ENCODE measurements at regions not wholly inside any gene's neighbourhood (a gene's known extent, or its start where the extent isn't known, plus 50 kb on each side); places are given as distances from the start of the nearest gene placed in this dataset.
A peak's percentile ranks its signal among the peaks of the same experiment; 100 is the strongest.

DNA sequence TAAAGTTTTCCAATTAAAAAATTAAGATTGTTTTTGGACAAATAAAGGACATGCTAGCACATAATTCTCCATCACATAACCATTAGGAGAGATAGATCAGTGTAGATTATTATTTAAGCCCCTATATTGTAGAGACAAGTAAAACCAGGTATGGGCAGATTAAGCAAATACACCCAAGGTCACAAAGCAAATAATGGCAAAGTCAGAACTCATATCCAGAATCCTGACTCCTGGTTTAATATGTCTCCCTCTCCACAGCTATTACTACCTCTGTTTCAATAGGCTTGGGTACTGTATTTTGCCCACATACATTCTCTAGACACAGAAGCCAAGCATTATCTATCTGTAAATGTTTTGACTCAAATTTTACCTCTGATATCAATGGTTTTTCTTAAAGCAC, 282.3 kb downstream of the EPHA4 start:
- no peak overlapping the region for H3K27ac ChIP-seq (ENCODE audit: low read length)
- intact Hi-C loops (cut with DNase I), result no loop called here
- DNase-seq (no peak), ATAC-seq (no peak)
- H3K27me3 ChIP-seq (ENCODE audit: control insufficient read depth, insufficient read depth), result no peaks in the 10 kb centered on the region
- H3K4me3 ChIP-seq (ENCODE audit: low read length), result no peak overlapping the region
- no peaks in the 10 kb centered on the region for H3K4me1 ChIP-seq (ENCODE audit: control insufficient read depth, insufficient read depth, low read length)
- no peaks in the 10 kb centered on the region for H3K9me3 ChIP-seq (ENCODE audit: control insufficient read depth, low read length)

DNA sequence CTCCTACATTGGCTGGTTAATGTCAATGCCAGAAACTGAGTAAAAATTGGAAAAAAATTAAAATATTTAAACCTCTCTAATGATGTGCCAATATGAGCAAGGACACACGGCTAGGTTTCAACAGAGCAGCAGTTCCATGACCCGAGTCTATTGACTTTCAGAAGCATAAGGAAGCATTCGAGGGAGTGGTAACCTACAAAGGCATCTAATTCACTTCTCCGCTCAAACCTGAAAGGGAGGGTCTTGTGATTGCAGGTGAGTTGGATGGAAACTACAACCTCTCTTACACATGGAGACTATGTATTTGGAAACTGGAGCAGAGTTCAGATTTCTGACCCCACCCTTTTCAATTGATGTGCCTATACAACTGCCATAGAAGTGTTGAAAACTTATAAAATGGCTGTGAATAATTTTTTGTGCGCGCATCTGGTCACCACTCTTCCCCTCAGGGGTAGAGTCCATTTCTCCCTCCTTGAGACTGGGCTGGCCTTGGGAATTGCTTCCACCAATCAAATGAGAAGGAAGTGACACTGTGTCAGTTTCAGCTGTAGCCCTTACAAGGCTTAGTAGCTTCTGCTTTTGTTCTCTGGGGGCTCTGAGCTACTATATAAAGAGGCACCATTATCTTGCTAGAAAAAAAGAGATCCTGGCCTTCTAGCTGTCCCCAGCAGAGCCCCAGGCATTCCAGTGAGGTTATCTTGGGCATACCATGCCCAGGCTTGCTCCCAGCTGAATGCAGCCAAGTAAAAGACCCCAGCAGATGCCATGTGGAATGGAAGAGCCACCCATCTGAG, 278.0 kb downstream of the EPHA4 start:
- DNase-seq (no peak), ATAC-seq (peak; percentile 24 to 35)
- intact Hi-C loops (cut with DNase I), result no loop called here
- Histone ChIP-seq H3K4me3 (ENCODE audit: low read length) (no peak overlapping the region), H3K9me3 (ENCODE audit: control insufficient read depth, low read length) (no peaks in the 10 kb centered on the region), H3K4me1 (ENCODE audit: control insufficient read depth, insufficient read depth, low read length) (no peaks in the 10 kb centered on the region), H3K27ac (ENCODE audit: low read length) (no peak overlapping the region), H3K27me3 (ENCODE audit: control insufficient read depth, insufficient read depth) (no peaks in the 10 kb centered on the region)
- WGBS, result 82% methylated on average over 6 of the region's 6 CpGs

DNA sequence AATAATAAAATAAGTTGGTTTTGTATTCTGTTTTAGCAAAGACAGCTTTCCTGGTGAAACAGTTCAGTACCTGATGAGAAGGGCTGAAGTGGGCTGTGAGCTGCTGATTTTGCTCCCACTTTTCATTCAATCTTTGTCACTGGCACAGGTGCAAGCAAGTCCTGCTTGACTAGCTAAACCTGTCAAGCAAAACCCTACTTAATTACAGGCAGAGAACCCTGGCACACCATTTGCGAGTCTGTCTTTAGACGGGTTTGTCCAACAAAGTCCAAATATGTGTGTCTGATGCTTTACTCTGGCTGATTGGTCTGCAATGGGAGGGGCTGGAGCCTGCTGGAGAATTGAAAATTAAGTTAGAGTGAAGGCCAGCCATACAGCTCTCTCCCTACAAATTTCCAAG, 267.2 kb downstream of the EPHA4 start:
- ATAC-seq, result no peak
- 89% methylated on average over 2 of the region's 2 CpGs for WGBS
- H3K27ac ChIP-seq (ENCODE audit: low read length), result no peak overlapping the region

DNA sequence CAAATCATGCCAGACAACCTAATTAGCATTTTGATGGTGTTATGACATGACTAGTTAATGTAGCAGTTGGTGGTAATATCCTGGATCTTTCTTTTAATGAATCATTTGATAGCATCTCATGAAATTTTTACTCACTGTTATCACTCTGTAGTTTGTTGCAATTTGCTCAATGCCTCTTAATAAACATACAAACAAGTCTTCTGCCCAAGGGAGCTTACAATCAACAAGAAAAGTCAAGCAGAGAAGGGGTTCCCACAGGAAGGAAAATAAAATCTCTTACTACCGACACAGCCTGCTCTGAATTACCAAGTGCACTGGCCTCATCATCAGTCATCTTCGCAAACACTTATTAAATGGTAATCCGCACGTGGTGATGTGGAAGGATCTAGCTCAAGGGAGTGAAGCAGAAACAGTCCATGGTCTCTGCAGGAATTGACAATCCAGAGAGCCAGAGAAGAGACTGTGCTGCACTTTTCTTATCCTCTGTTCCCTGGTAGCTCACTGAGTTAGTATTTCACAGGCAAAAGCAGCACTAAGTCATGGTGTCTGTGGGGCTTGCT, 263.5 kb downstream of the EPHA4 start:
- Histone ChIP-seq H3K4me3 (ENCODE audit: low read length) (no peak overlapping the region), H3K27ac (ENCODE audit: low read length) (no peak overlapping the region), H3K27me3 (ENCODE audit: control insufficient read depth, insufficient read depth) (no peaks in the 10 kb centered on the region), H3K9me3 (ENCODE audit: control insufficient read depth, low read length) (no peaks in the 10 kb centered on the region), H3K4me1 (ENCODE audit: control insufficient read depth, insufficient read depth, low read length) (no peaks in the 10 kb centered on the region)
- ATAC-seq (no peak), DNase-seq (no peak)
- intact Hi-C loops (cut with DNase I), result no loop called here
- 83% methylated on average over 4 of the region's 4 CpGs for WGBS

More for the DNA sequence above, 267.2 kb downstream of the EPHA4 start:
- H3K4me3 ChIP-seq (ENCODE audit: low read length), result no peak overlapping the region
- no peaks in the 10 kb centered on the region for H3K9me3 ChIP-seq (ENCODE audit: control insufficient read depth, low read length)
- intact Hi-C loops (cut with DNase I), result no loop called here
- no peak for DNase-seq
- H3K4me1 ChIP-seq (ENCODE audit: control insufficient read depth, insufficient read depth, low read length), result no peaks in the 10 kb centered on the region
- H3K27me3 ChIP-seq (ENCODE audit: control insufficient read depth, insufficient read depth), result no peaks in the 10 kb centered on the region

DNA sequence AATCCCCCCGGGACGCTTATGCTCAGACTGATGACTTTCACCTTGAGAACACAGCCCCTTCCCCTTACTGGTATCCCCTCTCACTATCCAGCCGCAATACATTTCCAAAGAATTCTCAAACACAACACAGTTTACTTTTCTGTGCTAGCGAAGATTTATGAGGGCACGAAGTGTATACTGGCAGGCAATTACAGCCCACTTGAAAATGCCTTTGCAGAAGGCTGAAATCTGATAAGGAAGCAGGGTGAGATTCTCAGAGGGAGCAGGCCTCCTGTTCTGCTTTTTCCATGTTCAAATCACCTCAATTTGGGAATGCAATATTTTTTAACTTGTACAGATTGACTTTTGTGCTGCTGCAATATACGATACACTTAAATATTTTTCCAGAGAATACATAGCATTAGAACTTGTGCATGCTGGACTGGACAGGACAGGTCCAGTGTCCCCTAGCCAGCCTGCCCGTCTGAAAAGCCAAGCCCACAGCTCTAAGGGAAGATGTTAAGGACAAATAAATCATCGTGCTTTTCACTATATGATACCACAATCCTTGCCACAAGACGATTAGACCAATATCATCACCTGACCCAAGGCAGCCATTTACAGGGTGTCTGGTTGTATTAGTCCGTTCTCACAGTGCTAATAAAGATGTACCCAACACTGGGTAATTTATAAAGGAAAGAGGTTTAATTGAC, 262.1 kb downstream of the EPHA4 start:
- Histone ChIP-seq H3K27me3 (ENCODE audit: control insufficient read depth, insufficient read depth) (no peaks in the 10 kb centered on the region), H3K27ac (ENCODE audit: low read length) (no peak overlapping the region), H3K4me1 (ENCODE audit: control insufficient read depth, insufficient read depth, low read length) (no peaks in the 10 kb centered on the region), H3K4me3 (ENCODE audit: low read length) (no peak overlapping the region), H3K9me3 (ENCODE audit: control insufficient read depth, low read length) (no peaks in the 10 kb centered on the region)
- 81% methylated on average over 10 of the region's 10 CpGs for WGBS
- ATAC-seq (no peak), DNase-seq (no peak)
- intact Hi-C loops (cut with DNase I), result no loop called here

DNA sequence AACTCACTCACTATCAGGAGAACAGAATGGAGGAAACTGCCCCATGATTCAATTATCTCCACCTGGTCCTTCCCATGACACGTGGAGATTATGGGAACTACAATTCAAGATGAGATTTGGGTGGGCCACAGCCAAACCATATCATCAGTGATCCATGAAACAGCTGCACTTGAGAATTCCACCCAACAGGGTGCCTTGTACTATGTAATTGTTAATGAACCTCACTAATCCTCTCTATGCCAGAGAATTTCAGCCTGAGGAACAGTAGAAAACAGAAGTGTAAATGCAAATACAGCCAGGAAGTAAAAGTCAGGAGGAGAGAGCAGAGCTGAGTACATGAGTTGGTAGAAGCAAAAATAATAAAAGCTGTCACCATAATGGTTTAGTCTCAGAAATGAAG, 261.4 kb downstream of the EPHA4 start:
- H3K4me1 ChIP-seq (ENCODE audit: control insufficient read depth, insufficient read depth, low read length), result no peaks in the 10 kb centered on the region
- H3K27me3 ChIP-seq (ENCODE audit: control insufficient read depth, insufficient read depth), result no peaks in the 10 kb centered on the region
- H3K4me3 ChIP-seq (ENCODE audit: low read length), result no peak overlapping the region
- DNase-seq, result no peak
- no peak for ATAC-seq
- H3K27ac ChIP-seq (ENCODE audit: low read length), result no peak overlapping the region
- intact Hi-C loops (cut with DNase I), result no loop called here
- WGBS, result 71% methylated on average over 1 of the region's 1 CpG
- no peaks in the 10 kb centered on the region for H3K9me3 ChIP-seq (ENCODE audit: control insufficient read depth, low read length)

DNA sequence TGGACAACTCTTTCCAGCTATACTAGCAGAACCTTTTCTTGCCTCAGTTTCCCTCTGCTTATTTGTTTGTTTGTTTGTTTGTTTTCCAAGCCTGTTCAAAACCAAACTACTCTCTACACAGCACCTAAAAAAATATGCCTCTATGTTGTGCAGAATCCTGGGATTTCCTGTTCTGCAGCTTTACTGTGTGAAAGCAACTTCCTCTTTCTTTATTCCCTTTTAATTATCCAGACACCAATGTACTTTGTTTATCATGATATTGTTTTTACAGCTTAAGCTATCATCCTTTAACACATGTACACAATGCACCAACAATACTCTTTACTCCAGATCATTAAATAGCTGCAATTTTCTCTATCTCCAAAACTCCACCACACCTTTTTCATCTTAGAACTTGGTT, 259.5 kb downstream of the EPHA4 start:
- ATAC-seq (no peak), DNase-seq (no peak)
- no peak overlapping the region for H3K4me3 ChIP-seq (ENCODE audit: low read length)
- no peaks in the 10 kb centered on the region for H3K4me1 ChIP-seq (ENCODE audit: control insufficient read depth, insufficient read depth, low read length)
- no peak overlapping the region for H3K27ac ChIP-seq (ENCODE audit: low read length)
- H3K27me3 ChIP-seq (ENCODE audit: control insufficient read depth, insufficient read depth), result no peaks in the 10 kb centered on the region
- no peaks in the 10 kb centered on the region for H3K9me3 ChIP-seq (ENCODE audit: control insufficient read depth, low read length)
- intact Hi-C loops (cut with DNase I), result no loop called here

DNA sequence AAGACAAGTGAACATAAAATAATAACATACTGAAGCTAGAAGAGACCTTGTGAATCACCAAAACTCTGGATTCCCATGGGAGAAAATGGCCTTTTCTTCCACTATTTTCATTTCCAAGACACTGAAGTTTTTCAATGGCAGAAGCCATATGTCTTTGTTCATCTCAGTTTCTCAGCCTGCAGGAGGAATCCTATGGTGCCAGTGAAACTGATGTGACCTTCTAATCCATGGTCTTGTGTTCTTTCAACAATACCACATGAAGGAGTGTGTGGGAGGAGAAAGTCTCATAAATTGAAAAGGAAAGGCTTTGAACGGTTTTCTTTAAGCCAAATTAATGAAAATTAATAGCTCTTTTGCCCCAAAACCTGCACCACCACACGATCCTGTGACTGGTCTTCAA, 257.3 kb downstream of the EPHA4 start:
- 59% methylated on average over 2 of the region's 2 CpGs for WGBS
- intact Hi-C loops (cut with DNase I), result no loop called here

DNA sequence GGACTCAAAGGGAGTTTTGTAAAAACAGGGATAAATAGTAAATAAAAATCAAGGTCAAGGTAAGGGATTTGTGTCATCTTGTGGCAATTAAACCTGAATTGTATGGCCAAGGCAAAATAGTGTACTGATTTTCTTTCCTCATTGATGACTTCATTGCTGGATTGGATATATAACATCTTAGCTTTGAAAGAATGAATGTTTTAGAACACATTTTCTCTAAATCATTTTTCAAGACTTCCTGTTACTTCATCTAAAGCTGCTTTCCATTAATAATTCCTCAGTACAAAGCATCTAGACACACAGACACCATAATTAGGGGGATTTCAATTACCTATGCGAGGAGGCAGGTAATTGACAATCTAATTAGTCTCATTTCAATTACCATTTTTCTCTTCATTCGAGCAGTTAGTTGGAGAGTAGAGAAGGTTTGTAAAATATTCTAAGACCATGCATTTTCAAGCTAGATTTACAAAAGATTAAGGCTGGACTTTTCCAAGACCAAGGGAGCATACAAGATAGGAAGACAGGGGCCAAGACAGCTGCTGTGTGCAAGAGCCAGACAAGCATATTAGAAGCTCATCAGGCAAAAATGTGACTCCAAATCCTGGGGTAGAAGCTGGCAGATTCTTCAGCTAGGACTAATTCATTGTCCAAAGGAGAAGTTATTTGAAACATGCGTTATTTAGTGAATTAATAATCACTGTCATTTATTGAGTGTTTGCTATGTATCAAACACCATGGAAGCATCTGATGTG, 253.6 kb downstream of the EPHA4 start:
- H3K27ac ChIP-seq (ENCODE audit: low read length), result no peak overlapping the region
- H3K27me3 ChIP-seq (ENCODE audit: control insufficient read depth, insufficient read depth), result no peaks in the 10 kb centered on the region
- 78% methylated on average over 3 of the region's 3 CpGs for WGBS
- intact Hi-C loops (cut with DNase I), result no loop called here
- no peaks in the 10 kb centered on the region for H3K4me1 ChIP-seq (ENCODE audit: control insufficient read depth, insufficient read depth, low read length)
- no peak for DNase-seq
- H3K4me3 ChIP-seq (ENCODE audit: low read length), result no peak overlapping the region
- no peak for ATAC-seq
- no peaks in the 10 kb centered on the region for H3K9me3 ChIP-seq (ENCODE audit: control insufficient read depth, low read length)

More for the DNA sequence above, 257.3 kb downstream of the EPHA4 start:
- H3K4me3 ChIP-seq (ENCODE audit: low read length), result no peak overlapping the region
- no peaks in the 10 kb centered on the region for H3K27me3 ChIP-seq (ENCODE audit: control insufficient read depth, insufficient read depth)
- ATAC-seq (no peak), DNase-seq (no peak)
- no peak overlapping the region for H3K27ac ChIP-seq (ENCODE audit: low read length)
- no peaks in the 10 kb centered on the region for H3K9me3 ChIP-seq (ENCODE audit: control insufficient read depth, low read length)
- H3K4me1 ChIP-seq (ENCODE audit: control insufficient read depth, insufficient read depth, low read length), result no peaks in the 10 kb centered on the region

DNA sequence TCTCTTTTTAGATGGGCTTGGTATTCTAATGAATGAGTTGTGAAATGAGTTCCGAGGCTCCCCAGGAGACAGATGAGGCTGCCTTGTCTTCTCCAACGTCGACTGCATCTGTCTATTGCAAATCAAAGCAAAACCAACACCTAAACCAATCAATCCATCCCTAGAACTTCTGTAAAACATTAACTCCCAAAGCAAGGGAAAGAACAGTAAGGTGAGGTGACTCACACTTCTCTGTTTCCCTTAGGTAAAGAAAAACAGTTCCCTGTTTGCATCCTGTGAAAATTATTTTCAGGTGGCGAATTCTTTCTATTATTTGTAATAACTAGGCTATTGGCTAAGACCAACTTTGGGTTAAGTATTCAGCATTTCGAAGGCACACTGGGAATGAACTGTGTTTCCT, 249.4 kb downstream of the EPHA4 start:
- Histone ChIP-seq H3K27ac (ENCODE audit: low read length) (no peak overlapping the region), H3K9me3 (ENCODE audit: control insufficient read depth, low read length) (no peaks in the 10 kb centered on the region), H3K4me1 (ENCODE audit: control insufficient read depth, insufficient read depth, low read length) (no peaks in the 10 kb centered on the region), H3K27me3 (ENCODE audit: control insufficient read depth, insufficient read depth) (no peaks in the 10 kb centered on the region), H3K4me3 (ENCODE audit: low read length) (no peak overlapping the region)
- intact Hi-C loops (cut with DNase I), result no loop called here
- WGBS, result 75% methylated on average over 5 of the region's 5 CpGs
- ATAC-seq, result no peak
- DNase-seq, result no peak

DNA sequence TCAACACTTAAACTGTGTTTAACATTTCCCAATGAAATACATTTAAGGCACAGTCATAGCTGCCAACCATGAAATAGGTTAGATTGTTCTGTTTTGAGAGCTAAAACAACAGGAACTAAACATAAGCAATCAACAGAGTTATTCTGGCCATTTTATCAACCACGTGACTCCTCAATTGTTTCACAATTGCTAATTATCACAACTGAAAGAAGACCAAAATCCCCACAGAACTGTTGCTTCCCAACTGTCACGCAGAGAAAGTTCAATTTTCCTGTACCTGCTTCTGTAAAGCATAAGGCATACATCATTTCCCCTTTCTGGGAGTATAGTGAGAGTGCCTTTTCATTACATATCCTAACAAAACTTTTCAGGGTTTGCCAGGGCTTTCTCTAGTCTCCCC, 248.6 kb downstream of the EPHA4 start:
- ATAC-seq (no peak), DNase-seq (no peak)
- 50% methylated on average over 2 of the region's 2 CpGs for WGBS
- H3K9me3 ChIP-seq (ENCODE audit: control insufficient read depth, low read length), result no peaks in the 10 kb centered on the region
- no peaks in the 10 kb centered on the region for H3K4me1 ChIP-seq (ENCODE audit: control insufficient read depth, insufficient read depth, low read length)
- intact Hi-C loops (cut with DNase I), result no loop called here
- H3K27me3 ChIP-seq (ENCODE audit: control insufficient read depth, insufficient read depth), result no peaks in the 10 kb centered on the region
- no peak overlapping the region for H3K27ac ChIP-seq (ENCODE audit: low read length)
- H3K4me3 ChIP-seq (ENCODE audit: low read length), result no peak overlapping the region
